MM.1S (cell line): ENCODE measurements at regions not wholly inside any gene's neighbourhood (a gene's known extent, or its start where the extent isn't known, plus 50 kb on each side); places are given as distances from the start of the nearest gene placed in this dataset.

Source experiments
- DNase-seq: peaks from one replicate; pipeline ENCODE4 v3.0.0-alpha.2; 2015
- H2AFZ ChIP-seq: fragments of 300-600 bp; sonication (generic); 2 replicates; pipeline ENCODE4 v1.6.0; 2016; ENCODE audit warnings: antibody characterized with exemption, low read length
- H3F3A ChIP-seq: fragments of 300-600 bp; sonication (generic); 2 replicates; pipeline ENCODE4 v1.6.1; 2016; ENCODE audit warnings: mild to moderate bottlenecking, antibody characterized with exemption, low read length, moderate library complexity, mixed read lengths; ENCODE audit not compliant: insufficient read depth
- H3K27ac ChIP-seq: fragments of 300-600 bp; sonication (generic); 2 replicates; pipeline ENCODE4 v1.5.1; 2016; ENCODE audit warnings: mild to moderate bottlenecking, low read length
- H3K27me3 ChIP-seq: fragments of 300-600 bp; sonication (generic); replicated peaks from 2 replicates; pipeline ENCODE4 v1.6.0; 2016; ENCODE audit warnings: low read length; ENCODE audit not compliant: insufficient read depth
- H3K36me3 ChIP-seq: fragments of 300-600 bp; sonication (generic); replicated peaks from 2 replicates; pipeline ENCODE4 v1.6.1; 2016; ENCODE audit warnings: mild to moderate bottlenecking, low read length, mixed read lengths; ENCODE audit not compliant: insufficient read depth
- H3K4me1 ChIP-seq: fragments of 300-600 bp; sonication (generic); 2 replicates; pipeline ENCODE4 v1.6.1; 2016; ENCODE audit warnings: low read length, mixed read lengths
- H3K4me2 ChIP-seq: fragments of 300-600 bp; sonication (generic); 2 replicates; pipeline ENCODE4 v1.6.0; 2016; ENCODE audit warnings: low read depth, low read length
- H3K4me3 ChIP-seq: fragments of 300-600 bp; sonication (generic); 2 replicates; pipeline ENCODE4 v1.5.1; 2016; ENCODE audit warnings: low read length, mixed read lengths
- H3K79me2 ChIP-seq: fragments of 300-600 bp; sonication (generic); 2 replicates; pipeline ENCODE4 v1.6.1; 2016; ENCODE audit warnings: mixed run types, low read length, mixed read lengths
- H3K9ac ChIP-seq: fragments of 300-600 bp; sonication (generic); 2 replicates; pipeline ENCODE4 v1.6.1; 2016; ENCODE audit warnings: low read length, mixed read lengths
- H3K9me2 ChIP-seq: fragments of 300-600 bp; sonication (generic); replicated peaks from 2 replicates; pipeline ENCODE4 v1.6.1; 2016; ENCODE audit warnings: mild to moderate bottlenecking, low read length, mixed read lengths; ENCODE audit not compliant: insufficient read depth
- H3K9me3 ChIP-seq: fragments of 300-600 bp; sonication (generic); replicated peaks from 2 replicates; pipeline ENCODE4 v1.6.1; 2016; ENCODE audit warnings: mild to moderate bottlenecking, low read length, mixed read lengths; ENCODE audit not compliant: insufficient read depth
- H4K20me1 ChIP-seq: fragments of 300-600 bp; sonication (generic); 2 replicates; pipeline ENCODE4 v1.6.1; 2016; ENCODE audit warnings: mild to moderate bottlenecking, low read length, moderate library complexity, mixed read lengths; ENCODE audit not compliant: insufficient read depth
- CTCF ChIP-seq: fragments of 300-600 bp; sonication (generic); IDR thresholded peaks from 2 replicates; pipeline ENCODE4 v1.5.1; 2016; ENCODE audit warnings: antibody characterized with exemption, low read length, mixed read lengths
- EZH2 ChIP-seq: fragments of 300-600 bp; sonication (generic); optimal IDR thresholded peaks from 2 replicates; pipeline ENCODE3; 2017; ENCODE audit warnings: low read depth, mild to moderate bottlenecking, antibody characterized with exemption, low read length, mixed read lengths
- EZH2phosphoT487 ChIP-seq: fragments of 300-600 bp; sonication (generic); IDR thresholded peaks from 2 replicates; pipeline ENCODE4 v1.6.1; 2018; ENCODE audit warnings: antibody characterized with exemption, low read length

GRCh38 chr10:4265964-4266363 is 481.0 kb upstream of the KLF6 start:
- Histone ChIP-seq H3K9ac (no peak overlapping the region), H3K27me3 (no peaks in the 10 kb centered on the region), H3K9me3 (no peaks in the 10 kb centered on the region), H3K9me2 (no peaks in the 10 kb centered on the region), H3K4me3 (no peak overlapping the region), H3F3A (no peaks in the 10 kb centered on the region), H3K79me2 (no peaks in the 10 kb centered on the region), H3K27ac (no peak overlapping the region), H3K4me2 (no peak overlapping the region), H4K20me1 (no peaks in the 10 kb centered on the region), H3K4me1 (no peaks in the 10 kb centered on the region), H3K36me3 (no peaks in the 10 kb centered on the region), H2AFZ (no peak overlapping the region)
- DNase-seq, result no peak
- no peak for TF ChIP-seq CTCF
- TF ChIP-seq EZH2phosphoT487, result no peak
- no peak for TF ChIP-seq EZH2

GRCh38 chr10:4264209-4264865 is 479.3 kb upstream of the KLF6 start:
- TF ChIP-seq EZH2phosphoT487 (no peak), EZH2 (no peak), CTCF (no peak)
- Histone ChIP-seq H3K9me3 (no peaks in the 10 kb centered on the region), H3K27ac (no peak overlapping the region), H3K4me1 (no peaks in the 10 kb centered on the region), H3K9ac (no peak overlapping the region), H3F3A (no peaks in the 10 kb centered on the region), H3K36me3 (no peaks in the 10 kb centered on the region), H4K20me1 (no peaks in the 10 kb centered on the region), H3K79me2 (no peaks in the 10 kb centered on the region), H2AFZ (no peak overlapping the region), H3K9me2 (no peaks in the 10 kb centered on the region), H3K27me3 (no peaks in the 10 kb centered on the region), H3K4me2 (no peak overlapping the region), H3K4me3 (no peak overlapping the region)
- no peak for DNase-seq

GRCh38 chr10:4263601-4263921 is 478.6 kb upstream of the KLF6 start:
- Histone ChIP-seq H3K9ac (no peak overlapping the region), H4K20me1 (no peaks in the 10 kb centered on the region), H3K27ac (no peak overlapping the region), H3K4me3 (no peak overlapping the region), H2AFZ (no peak overlapping the region), H3F3A (no peaks in the 10 kb centered on the region), H3K4me2 (no peak overlapping the region), H3K9me2 (no peaks in the 10 kb centered on the region), H3K27me3 (no peaks in the 10 kb centered on the region), H3K36me3 (no peaks in the 10 kb centered on the region), H3K79me2 (no peaks in the 10 kb centered on the region), H3K4me1 (no peaks in the 10 kb centered on the region), H3K9me3 (no peaks in the 10 kb centered on the region)
- TF ChIP-seq EZH2, result no peak
- no peak for TF ChIP-seq EZH2phosphoT487
- TF ChIP-seq CTCF, result no peak
- DNase-seq, result no peak
